Calu3 (cell line): ENCODE measurements at regions not wholly inside any gene's neighbourhood (a gene's known extent, or its start where the extent isn't known, plus 50 kb on each side); places are given as distances from the start of the nearest gene placed in this dataset.

ENCODE experiments used
- BruUV-seq: library from RNA; stranded (reverse); fragments of 400-500 nt; replicated peaks from 2 replicates; lab custom pipeline; 2021; lab: Mats Ljungman, UMichigan
- CTCF ChIA-PET: fragments of 300-600 bp; sonication (Branson Sonifier 250); formaldehyde crosslinking; loops from one replicate; lab custom pipeline; 2022; ENCODE audit warnings: antibody characterized with exemption; lab: Charles Lee
- DNase-seq: peaks from one replicate; pipeline ENCODE4 v3.0.0; 2022
- H3K27ac Mint-ChIP-seq: one replicate; pipeline ENCODE4 v1.8.0; 2022; ENCODE audit warnings: mixed read lengths; ENCODE audit not compliant: unreplicated experiment
- H3K27me3 Mint-ChIP-seq: one replicate; pipeline ENCODE4 v1.8.0; 2022; ENCODE audit warnings: mixed read lengths; ENCODE audit not compliant: unreplicated experiment
- H3K36me3 Mint-ChIP-seq: one replicate; pipeline ENCODE4 v1.8.0; 2022; ENCODE audit warnings: mild to moderate bottlenecking, moderate library complexity, mixed read lengths; ENCODE audit not compliant: insufficient read depth, unreplicated experiment
- H3K4me1 Mint-ChIP-seq: one replicate; pipeline ENCODE4 v1.8.0; 2022; ENCODE audit warnings: mild to moderate bottlenecking, low read depth, mixed read lengths; ENCODE audit not compliant: unreplicated experiment
- H3K4me3 Mint-ChIP-seq: one replicate; pipeline ENCODE4 v1.8.0; 2022; ENCODE audit warnings: mild to moderate bottlenecking, low read depth, moderate library complexity, mixed read lengths; ENCODE audit not compliant: unreplicated experiment
- H3K9me3 Mint-ChIP-seq: one replicate; pipeline ENCODE4 v1.8.0; 2022; ENCODE audit warnings: low read depth, mixed read lengths; ENCODE audit not compliant: unreplicated experiment
- intact Hi-C: fragments of 100-400 bp; cut with micrococcal nuclease; formaldehyde crosslinking; loops from one replicate; pipeline ENCODE4 v1.10.0; 2022; ENCODE audit not compliant: unreplicated experiment
- TF ChIP-seq, protein P1 (sequence below): fragments of 200-600 bp; IDR thresholded peaks from one replicate; pipeline ENCODE4 v1.8.0; 2022; ENCODE audit warnings: antibody characterized with exemption; ENCODE audit not compliant: unreplicated experiment

DNA sequence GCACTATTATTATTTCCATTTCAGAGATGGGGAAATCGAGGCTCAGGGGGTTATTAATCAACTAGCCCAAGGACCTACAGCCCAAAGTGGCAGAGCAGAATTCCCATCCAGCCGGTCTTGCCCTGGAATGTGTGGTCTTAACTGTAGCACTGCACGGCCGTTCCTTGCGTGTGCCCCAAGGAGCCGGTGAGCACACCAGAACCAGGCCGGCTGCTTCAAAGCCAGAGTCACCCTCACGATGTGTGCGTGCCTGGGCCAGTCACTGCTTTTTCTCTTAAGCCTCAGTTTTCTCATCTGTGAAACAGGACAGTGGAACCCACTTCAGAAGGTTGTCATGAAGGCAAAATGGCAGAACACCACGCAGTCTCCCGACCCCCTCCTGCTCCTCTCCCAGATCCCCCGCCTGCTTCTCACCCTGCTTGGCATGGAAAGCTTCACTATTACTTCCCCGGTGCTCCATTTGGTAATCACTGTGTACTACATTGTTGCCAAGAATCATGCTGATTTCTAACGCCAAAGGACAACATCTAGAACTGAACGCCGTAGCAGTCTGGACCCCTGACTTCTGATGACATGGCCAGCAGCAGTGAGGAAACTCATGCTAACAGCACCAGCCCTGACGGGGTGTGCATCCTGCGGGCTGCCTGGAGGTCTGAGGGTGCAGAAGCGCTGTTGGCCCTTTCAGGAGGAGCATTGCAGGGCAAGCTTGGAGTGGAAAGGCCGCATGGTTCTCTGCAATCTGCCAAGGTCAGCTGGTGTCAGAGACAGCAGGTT lies 106.8 kb upstream of the B3GAT1 start:
- H3K27ac Mint-ChIP-seq = no peak overlapping the region
- H3K4me1 Mint-ChIP-seq = no peaks in the 10 kb centered on the region
- H3K9me3 Mint-ChIP-seq = peaks cover 4% of the 10 kb centered on the region
- TF ChIP-seq, protein P1, sequence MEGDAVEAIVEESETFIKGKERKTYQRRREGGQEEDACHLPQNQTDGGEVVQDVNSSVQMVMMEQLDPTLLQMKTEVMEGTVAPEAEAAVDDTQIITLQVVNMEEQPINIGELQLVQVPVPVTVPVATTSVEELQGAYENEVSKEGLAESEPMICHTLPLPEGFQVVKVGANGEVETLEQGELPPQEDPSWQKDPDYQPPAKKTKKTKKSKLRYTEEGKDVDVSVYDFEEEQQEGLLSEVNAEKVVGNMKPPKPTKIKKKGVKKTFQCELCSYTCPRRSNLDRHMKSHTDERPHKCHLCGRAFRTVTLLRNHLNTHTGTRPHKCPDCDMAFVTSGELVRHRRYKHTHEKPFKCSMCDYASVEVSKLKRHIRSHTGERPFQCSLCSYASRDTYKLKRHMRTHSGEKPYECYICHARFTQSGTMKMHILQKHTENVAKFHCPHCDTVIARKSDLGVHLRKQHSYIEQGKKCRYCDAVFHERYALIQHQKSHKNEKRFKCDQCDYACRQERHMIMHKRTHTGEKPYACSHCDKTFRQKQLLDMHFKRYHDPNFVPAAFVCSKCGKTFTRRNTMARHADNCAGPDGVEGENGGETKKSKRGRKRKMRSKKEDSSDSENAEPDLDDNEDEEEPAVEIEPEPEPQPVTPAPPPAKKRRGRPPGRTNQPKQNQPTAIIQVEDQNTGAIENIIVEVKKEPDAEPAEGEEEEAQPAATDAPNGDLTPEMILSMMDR = no peak
- peaks cover 31% of the 10 kb centered on the region for H3K27me3 Mint-ChIP-seq
- H3K4me3 Mint-ChIP-seq = no peak overlapping the region
- no TSS peak for BruUV-seq
- CTCF ChIA-PET = no interaction called here
- peaks cover 4% of the 10 kb centered on the region for H3K36me3 Mint-ChIP-seq
- no peak for DNase-seq
- intact Hi-C loops = no loop called here

DNA sequence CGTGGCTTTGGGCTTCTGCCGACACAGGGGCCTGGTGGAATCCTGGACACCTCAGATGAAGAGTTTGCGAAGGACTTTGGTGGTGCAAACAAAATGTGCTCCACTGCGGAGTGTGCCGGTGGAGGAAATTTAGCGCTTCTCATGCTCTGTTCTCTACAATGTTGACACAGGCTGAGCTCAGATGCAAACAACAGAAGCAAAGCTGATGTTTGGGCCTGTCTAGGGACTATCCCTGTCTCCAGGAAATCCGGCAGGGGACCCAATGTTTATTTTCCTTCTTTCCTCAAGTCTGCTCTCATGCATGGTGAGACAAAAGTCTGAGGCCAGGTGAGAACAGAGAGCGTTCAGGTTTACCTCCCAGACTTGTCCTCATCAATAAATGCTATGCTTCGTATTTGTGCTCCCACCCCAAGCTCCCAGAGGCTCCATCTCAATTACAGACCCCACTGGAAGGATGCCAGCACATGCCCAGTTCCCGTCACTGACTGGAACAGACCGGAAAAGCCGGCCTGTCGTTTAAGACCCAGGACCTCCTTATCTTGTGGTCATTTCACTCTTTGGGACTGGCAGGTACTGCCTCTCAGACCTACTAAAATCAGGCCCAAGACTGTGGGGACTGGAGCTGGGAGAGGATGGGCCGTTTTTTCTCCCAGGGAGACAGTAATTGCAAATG lies 105.7 kb upstream of the B3GAT1 start:
- CTCF ChIA-PET = no interaction called here
- Mint-ChIP-seq H3K9me3 (peaks cover 4% of the 10 kb centered on the region), H3K4me1 (no peaks in the 10 kb centered on the region), H3K27me3 (peaks cover 37% of the 10 kb centered on the region), H3K4me3 (no peak overlapping the region), H3K36me3 (peaks cover 4% of the 10 kb centered on the region), H3K27ac (no peak overlapping the region)
- intact Hi-C loops = no loop called here
- TF ChIP-seq, protein P1 = no peak
- DNase-seq = no peak
- BruUV-seq = no TSS peak

DNA sequence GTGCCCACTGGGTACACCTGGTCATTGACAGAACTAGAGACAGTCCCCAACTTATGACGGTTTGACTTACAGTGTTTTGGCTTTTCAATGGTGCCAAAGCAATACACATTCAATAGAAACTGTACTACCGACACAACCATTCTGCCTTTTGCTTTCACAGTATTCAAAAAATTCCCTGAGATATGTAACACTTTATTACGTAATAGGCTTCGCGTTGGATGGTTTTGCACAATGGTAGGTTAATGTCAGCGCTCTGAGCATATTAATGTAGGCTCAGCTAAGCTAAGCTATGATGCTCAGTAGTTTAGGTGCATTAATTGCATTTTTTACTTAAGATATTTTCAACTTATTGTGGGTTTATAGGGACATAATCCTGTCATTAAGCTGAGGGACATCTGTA lies 105.1 kb upstream of the B3GAT1 start:
- Mint-ChIP-seq H3K9me3 (peaks cover under 1% of the 10 kb centered on the region), H3K4me3 (no peak overlapping the region), H3K27me3 (peaks cover 37% of the 10 kb centered on the region), H3K27ac (no peak overlapping the region), H3K36me3 (peaks cover 4% of the 10 kb centered on the region), H3K4me1 (no peaks in the 10 kb centered on the region)
- CTCF ChIA-PET = no interaction called here
- TF ChIP-seq, protein P1 = no peak
- BruUV-seq = no TSS peak
- no peak for DNase-seq
- intact Hi-C loops = no loop called here

DNA sequence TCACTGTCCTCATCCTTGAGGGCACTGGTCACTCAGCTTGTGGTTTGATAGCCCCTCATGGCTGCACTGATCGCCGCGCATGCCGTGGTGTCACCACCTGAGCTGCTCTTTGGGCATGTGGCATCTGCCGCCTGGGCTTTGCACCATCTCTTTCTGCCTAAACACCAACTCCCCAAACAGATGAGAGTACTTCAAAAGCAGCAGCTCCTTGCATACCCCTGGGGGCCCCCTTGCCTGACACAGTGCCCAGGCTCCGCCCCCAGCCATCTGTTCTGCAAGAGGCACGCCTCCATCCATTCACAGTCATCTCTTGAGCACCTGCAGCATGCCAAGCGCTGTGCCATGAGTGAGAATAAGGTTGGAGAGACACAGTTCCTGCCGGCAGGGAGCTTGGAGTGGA lies 104.5 kb upstream of the B3GAT1 start:
- no TSS peak for BruUV-seq
- Mint-ChIP-seq H3K27me3 (peaks cover 37% of the 10 kb centered on the region), H3K4me3 (no peak overlapping the region), H3K9me3 (no peaks in the 10 kb centered on the region), H3K4me1 (no peaks in the 10 kb centered on the region), H3K27ac (no peak overlapping the region), H3K36me3 (peaks cover 4% of the 10 kb centered on the region)
- TF ChIP-seq, protein P1 = no peak
- intact Hi-C loops = no loop called here
- CTCF ChIA-PET = no interaction called here
- DNase-seq = no peak
